Activated CD4-positive, alpha-beta T cell treated with anti-CD3 and anti-CD28 coated beads, Interleukin-2, Interleukin-4, amounts not matched to agents 100 ng/mL and 50 ng/mL, durations not matched to agents 16 hours and 8 hours (primary cell): ENCODE measurements at regions not wholly inside any gene's neighbourhood (a gene's known extent, or its start where the extent isn't known, plus 50 kb on each side); places are given as distances from the start of the nearest gene placed in this dataset.
"Not testable (repeated sequence)": the region's sequence is repeated elsewhere in the genome, so short reads cannot be mapped to it uniquely, and the experiment has no call there.

Experiments
- DNase-seq: peaks from one replicate; pipeline ENCODE4 v3.0.0-alpha.2; 2020; ENCODE audit warnings: low spot score

GRCh38 chr17:31798205-31798724 is 60.8 kb downstream of the COPRS start:
- DNase-seq: no peak

- DNase-seq: not testable (repeated sequence)
Measured at GRCh38 chr17:31795941-31796340, 63.1 kb downstream of the COPRS start.

- no peak for DNase-seq
Measured at GRCh38 chr17:31794111-31794510, 64.9 kb downstream of the COPRS start.

- not testable (repeated sequence) for DNase-seq
Measured at GRCh38 chr17:31793634-31794033, 65.4 kb downstream of the COPRS start.

- no peak for DNase-seq
Measured at GRCh38 chr17:31792007-31792585, 66.9 kb downstream of the COPRS start.

- no peak for DNase-seq
Measured at GRCh38 chr17:31789707-31790505, 69.1 kb downstream of the COPRS start.

- DNase-seq: no peak
Measured at GRCh38 chr17:31788956-31789355, 70.1 kb downstream of the COPRS start.

- no peak for DNase-seq
Measured at GRCh38 chr17:31788571-31788946, 70.5 kb downstream of the COPRS start.

GRCh38 chr17:31787857-31788570 is 71.0 kb downstream of the COPRS start:
- no peak for DNase-seq

GRCh38 chr17:31786796-31787481 is 72.1 kb downstream of the COPRS start:
- no peak for DNase-seq

- DNase-seq: no peak
Measured at GRCh38 chr17:31780483-31780882, 78.6 kb downstream of the COPRS start.

GRCh38 chr17:31778523-31778922 is 80.5 kb downstream of the COPRS start:
- DNase-seq: no peak

GRCh38 chr17:31771328-31771727 is 87.7 kb downstream of the COPRS start:
- not testable (repeated sequence) for DNase-seq

GRCh38 chr17:31770501-31770900 is 88.5 kb downstream of the COPRS start:
- not testable (repeated sequence) for DNase-seq

GRCh38 chr17:31761836-31762510 is 97.1 kb downstream of the COPRS start:
- not testable (repeated sequence) for DNase-seq

GRCh38 chr17:31758646-31759045 is 100.4 kb downstream of the COPRS start:
- no peak for DNase-seq

- no peak for DNase-seq
Measured at GRCh38 chr17:31757097-31757496, 101.9 kb downstream of the COPRS start.

- DNase-seq: no peak
Measured at GRCh38 chr17:31754239-31754945, 104.7 kb downstream of the COPRS start.

- DNase-seq: no peak
Measured at GRCh38 chr17:31753011-31753410, 106.0 kb downstream of the COPRS start.

GRCh38 chr17:31752584-31752983 is 106.5 kb downstream of the COPRS start:
- DNase-seq: no peak

- no peak for DNase-seq
Measured at GRCh38 chr17:31750578-31750977, 108.5 kb downstream of the COPRS start.
